M059J (cell line): ENCODE measurements at regions not wholly inside any gene's neighbourhood (a gene's known extent, or its start where the extent isn't known, plus 50 kb on each side); places are given as distances from the start of the nearest gene placed in this dataset.

Source experiments
- DNase-seq: peaks from one replicate; pipeline ENCODE4 v3.0.0-alpha.2; 2012; ENCODE audit warnings: low read depth

- peak; percentile 4 for DNase-seq
These were observed 210.0 kb downstream of the KLHL4 start for GRCh38 chrX:87727620-87728019.

- DNase-seq, result peak; percentile 20
These were observed 210.4 kb downstream of the KLHL4 start for GRCh38 chrX:87728024-87728423.

- DNase-seq, result peak; percentile 6
These were observed 210.9 kb downstream of the KLHL4 start for GRCh38 chrX:87728459-87728858.

- no peak for DNase-seq
These were observed 214.5 kb downstream of the KLHL4 start for GRCh38 chrX:87732133-87732532.

GRCh38 chrX:87736576-87736975, 219.0 kb downstream of the KLHL4 start:
- DNase-seq, result no peak

GRCh38 chrX:87744391-87744790, 226.8 kb downstream of the KLHL4 start:
- no peak for DNase-seq

GRCh38 chrX:87755493-87755892, 237.9 kb downstream of the KLHL4 start:
- DNase-seq, result no peak

GRCh38 chrX:87788976-87789375, 271.4 kb downstream of the KLHL4 start:
- no peak for DNase-seq

GRCh38 chrX:87798039-87798438, 280.4 kb downstream of the KLHL4 start:
- no peak for DNase-seq

- peak; percentile 0 for DNase-seq
These were observed 288.4 kb downstream of the KLHL4 start for GRCh38 chrX:87805829-87806490.

GRCh38 chrX:87808576-87809243, 291.1 kb downstream of the KLHL4 start:
- DNase-seq, result no peak

- DNase-seq, result no peak
These were observed 296.0 kb downstream of the KLHL4 start for GRCh38 chrX:87813566-87813965.

- DNase-seq, result no peak
These were observed 329.4 kb downstream of the KLHL4 start for GRCh38 chrX:87846956-87847355.

- no peak for DNase-seq
These were observed 355.8 kb downstream of the KLHL4 start for GRCh38 chrX:87873347-87873941.

- DNase-seq, result no peak
These were observed 356.4 kb downstream of the KLHL4 start for GRCh38 chrX:87874043-87874442.

- DNase-seq, result no peak
These were observed 361.3 kb downstream of the KLHL4 start for GRCh38 chrX:87878926-87879325.

GRCh38 chrX:87890437-87890836, 372.8 kb downstream of the KLHL4 start:
- DNase-seq, result no peak

GRCh38 chrX:87895421-87895820, 377.8 kb downstream of the KLHL4 start:
- no peak for DNase-seq

GRCh38 chrX:87896057-87896456, 378.5 kb downstream of the KLHL4 start:
- no peak for DNase-seq

GRCh38 chrX:87900320-87900908, 382.8 kb downstream of the KLHL4 start:
- DNase-seq, result peak; percentile 56

GRCh38 chrX:87901060-87901459, 383.5 kb downstream of the KLHL4 start:
- no peak for DNase-seq

GRCh38 chrX:87914726-87915125, 397.1 kb downstream of the KLHL4 start:
- no peak for DNase-seq

- no peak for DNase-seq
These were observed 407.0 kb downstream of the KLHL4 start for GRCh38 chrX:87924619-87925018.
